GM12878 (cell line): ENCODE measurements at regions not wholly inside any gene's neighbourhood (a gene's known extent, or its start where the extent isn't known, plus 50 kb on each side); places are given as distances from the start of the nearest gene placed in this dataset.
A peak's percentile ranks its signal among the peaks of the same experiment; 100 is the strongest.

ENCODE experiments used
- ATAC-seq: fragments of 200-7000 bp; cut with Tn5 transposase; 3 replicates; pipeline ENCODE4 v1.9.1; 2020; ENCODE audit warnings: mild to moderate bottlenecking, moderate library complexity
- BruUV-seq: library from RNA; stranded (reverse); fragments of 400-500 nt; replicated peaks from 2 replicates; lab custom pipeline; 2021; lab: Mats Ljungman, UMichigan
- CTCF ChIA-PET: fragments of 300-600 bp; sonication (Branson Sonifier 250); formaldehyde crosslinking; extraction: SDS; loops from one replicate; lab custom pipeline; 2021; ENCODE audit warnings: inconsistent platforms; lab: Yijun Ruan, JAX
- POLR2A ChIA-PET: fragments of 350-600 bp; formaldehyde crosslinking; extraction: SDS; loops from one replicate; lab custom pipeline; 2021; ENCODE audit warnings: inconsistent platforms; lab: Charles Lee
- RAD21 ChIA-PET: fragments of 300-600 bp; sonication (Branson Sonifier 250); formaldehyde crosslinking; loops from one replicate; lab custom pipeline; 2023; ENCODE audit warnings: antibody characterized with exemption; ENCODE audit not compliant: unreplicated experiment; lab: Charles Lee
- SMC1A ChIA-PET: fragments of 300-600 bp; sonication (Branson Sonifier 250); formaldehyde crosslinking; loops from one replicate; lab custom pipeline; 2023; ENCODE audit not compliant: unreplicated experiment, uncharacterized antibody; lab: Charles Lee
- DNase-seq: peaks from one replicate; pipeline ENCODE4 v3.0.0-alpha.2; 2011; ENCODE audit warnings: low read depth, low spot score
- FAIRE-seq: peaks from 3 replicates; lab custom pipeline; 2011; peaks lifted over from hg19 to GRCh38; lab: Jason Lieb, UNC
- H2AFZ ChIP-seq: 2 replicates; pipeline ENCODE4 v1.6.0; 2011; ENCODE audit warnings: low read depth, low read length, control low read depth; ENCODE audit not compliant: control insufficient read depth
- H3K27ac ChIP-seq: 2 replicates; pipeline ENCODE4 v1.5.1; 2011; ENCODE audit warnings: control low read depth; ENCODE audit not compliant: control insufficient read depth, insufficient read depth
- H3K27me3 ChIP-seq, 2 experiments: replicated peaks in 1 of 2; 2 replicates each; pipeline versions ENCODE4 v1.6.0 to v1.6.1; 2011; ENCODE audit warnings: low read length in 1 of 2; ENCODE audit not compliant: control insufficient read depth in 2 of 2, insufficient read depth in 2 of 2
- H3K36me3 ChIP-seq, 2 experiments: 2 replicates each; pipeline ENCODE4 v1.5.1; 2011; ENCODE audit warnings: low read length in 1 of 2; ENCODE audit not compliant: control insufficient read depth in 2 of 2, insufficient read depth in 2 of 2
- H3K4me1 ChIP-seq: 2 replicates; pipeline ENCODE4 v1.6.1; 2011; ENCODE audit warnings: mild to moderate bottlenecking, low read length, moderate library complexity, mixed read lengths; ENCODE audit not compliant: control insufficient read depth, insufficient read depth
- H3K4me2 ChIP-seq: 2 replicates; pipeline ENCODE4 v1.6.0; 2011; ENCODE audit warnings: control low read depth; ENCODE audit not compliant: control insufficient read depth, insufficient read depth
- H3K4me3 ChIP-seq: fragments of 200-600 bp; sonication (generic); 2 replicates; pipeline ENCODE4 v1.5.1; 2016
- H3K79me2 ChIP-seq: 2 replicates; pipeline ENCODE4 v1.6.0; 2011; ENCODE audit warnings: low read length; ENCODE audit not compliant: control insufficient read depth, insufficient read depth
- H3K9ac ChIP-seq: 2 replicates; pipeline ENCODE4 v1.8.0; 2011; ENCODE audit warnings: low read length, control low read depth, mixed read lengths; ENCODE audit not compliant: control insufficient read depth, insufficient read depth
- H3K9me3 ChIP-seq: replicated peaks from 3 replicates; pipeline ENCODE4 v1.5.1; 2011; ENCODE audit warnings: mild to moderate bottlenecking, low read length; ENCODE audit not compliant: control insufficient read depth, insufficient read depth
- H4K20me1 ChIP-seq: 2 replicates; pipeline ENCODE4 v1.6.0; 2011; ENCODE audit not compliant: control insufficient read depth, insufficient read depth
- ASH2L ChIP-seq: fragments of 300-600, 200-600 bp; sonication (generic); IDR thresholded peaks from 2 replicates; pipeline ENCODE4 v1.6.1; 2017; ENCODE audit warnings: low read depth, mild to moderate bottlenecking, borderline replicate concordance
- ATF3 ChIP-seq: IDR thresholded peaks from 2 replicates; pipeline ENCODE4 v1.6.1; 2011; ENCODE audit warnings: low read depth, mild to moderate bottlenecking, low read length, moderate library complexity, borderline replicate concordance; ENCODE audit errors: extremely low read depth
- BACH1 ChIP-seq: fragments of 450-650 bp; IDR thresholded peaks from 2 replicates; pipeline ENCODE4 v1.6.1; 2017; ENCODE audit warnings: mild to moderate bottlenecking, borderline replicate concordance
- ETV6 ChIP-seq, 2 experiments: fragments of 450-650 bp in 1 of 2; IDR thresholded peaks in 1 of 2; conservative IDR thresholded peaks in 1 of 2; 2 replicates each; pipeline ENCODE4 v1.6.1; 2014; ENCODE audit warnings: antibody characterized with exemption in 1 of 2, borderline replicate concordance in 1 of 2, low read depth in 1 of 2, mild to moderate bottlenecking in 1 of 2, moderate library complexity in 1 of 2
- FOS ChIP-seq: IDR thresholded peaks from 3 replicates; pipeline ENCODE4 v1.6.1; 2011; ENCODE audit warnings: borderline replicate concordance; ENCODE audit not compliant: insufficient read length; ENCODE audit errors: extremely low read depth
- HDAC2 ChIP-seq: fragments of 200-600 bp; sonication (generic); IDR thresholded peaks from 2 replicates; pipeline ENCODE4 v1.6.1; 2017
- MYB ChIP-seq: fragments of 150-350 bp; IDR thresholded peaks from 2 replicates; pipeline ENCODE4 v1.6.1; 2014; ENCODE audit warnings: mild to moderate bottlenecking, low read depth, low read length, borderline replicate concordance
- NR2F1 ChIP-seq: fragments of 450-650 bp; conservative IDR thresholded peaks from 2 replicates; pipeline ENCODE4 v1.6.1; 2017; ENCODE audit warnings: mild to moderate bottlenecking
- SPI1 ChIP-seq: IDR thresholded peaks from 2 replicates; pipeline ENCODE4 v1.6.1; 2011; ENCODE audit warnings: low read depth, mild to moderate bottlenecking, low read length, moderate library complexity, borderline replicate concordance; ENCODE audit not compliant: insufficient read depth
- SUPT20H ChIP-seq: IDR thresholded peaks from 2 replicates; pipeline ENCODE4 v1.6.1; 2011; ENCODE audit warnings: low read depth, mild to moderate bottlenecking, low read length, moderate library complexity, borderline replicate concordance; ENCODE audit not compliant: control insufficient read depth
- ZNF384 ChIP-seq: IDR thresholded peaks from 2 replicates; pipeline ENCODE4 v1.6.1; 2012; ENCODE audit warnings: low read depth, mild to moderate bottlenecking, low read length, improper control_type of control experiment, borderline replicate concordance
- WGBS: methylation state at CpG from one replicate; pipeline ENCODE4 v1.1.6; 2016; ENCODE audit warnings: low lambda C conversion rate; ENCODE audit not compliant: insufficient replicate concordance, insufficient coverage; ENCODE audit errors: missing lambda C conversion rate; 5-methylcytosine and 5-hydroxymethylcytosine counted together
- in situ Hi-C: fragments of 300-500 bp; cut with MboI; formaldehyde crosslinking; loops from 9 replicates; pipeline ENCODE4 v1.14.3; 2018; ENCODE audit warnings: mixed read lengths
- intact Hi-C: fragments of 100-400 bp; cut with micrococcal nuclease; formaldehyde crosslinking; loops from one replicate; pipeline ENCODE4 v1.14.2; 2022; ENCODE audit not compliant: unreplicated experiment
- TF ChIP-seq, protein P1 (sequence below): fragments of 450-650 bp; IDR thresholded peaks from 2 replicates; pipeline ENCODE4 v1.6.1; 2017; ENCODE audit warnings: mild to moderate bottlenecking, low read depth, inconsistent platforms; ENCODE audit not compliant: poor library complexity, severe bottlenecking
- TF ChIP-seq, protein P2 (sequence below): fragments of 450-650 bp; IDR thresholded peaks from 2 replicates; pipeline ENCODE4 v1.6.1; 2016; ENCODE audit warnings: mild to moderate bottlenecking

DNA sequence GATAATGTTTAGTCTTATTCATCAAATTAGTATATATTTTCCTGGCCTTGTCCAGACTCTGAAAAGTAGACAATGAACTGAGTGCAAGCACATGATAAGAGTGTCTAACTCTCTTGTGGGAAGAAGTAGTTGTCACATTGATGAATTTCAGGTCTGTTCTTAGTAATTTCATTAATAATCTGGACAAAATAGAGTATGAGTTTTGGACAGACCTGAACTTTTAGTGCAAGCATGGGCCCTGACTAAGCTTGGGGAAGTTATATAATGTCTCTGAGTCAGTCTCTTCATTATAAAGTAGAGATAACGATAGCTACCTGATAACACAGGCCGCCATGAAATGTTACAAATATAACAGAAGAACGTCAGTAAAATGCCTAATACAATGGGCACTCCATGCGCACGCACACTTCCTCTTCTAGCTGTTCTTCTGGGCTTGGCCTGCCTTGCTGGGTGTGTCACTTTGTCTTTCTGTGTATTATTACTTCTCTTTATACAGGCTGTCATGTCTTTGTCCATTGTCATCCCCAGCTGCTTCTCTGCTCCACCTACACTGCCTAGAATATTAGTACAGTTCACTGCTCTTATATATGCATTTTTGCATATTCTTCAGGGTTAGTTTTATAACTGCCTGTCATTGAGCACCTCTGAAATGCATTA is 129.1 kb upstream of the HTR2A start:
- POLR2A ChIA-PET: no interaction called here
- SMC1A ChIA-PET: no interaction called here
- in situ Hi-C loops: no loop called here
- Histone ChIP-seq H3K4me2 (no peak overlapping the region), H3K9me3 (no peaks in the 10 kb centered on the region; the same call in 1 of the 3 replicates), H3K9ac (no peak overlapping the region), H3K27ac (no peak overlapping the region), H3K4me3 (no peak overlapping the region), H4K20me1 (no peaks in the 10 kb centered on the region), H3K79me2 (no peaks in the 10 kb centered on the region), H3K4me1 (no peaks in the 10 kb centered on the region), H3K27me3 (no peaks in the 10 kb centered on the region), H3K36me3 (no peaks in the 10 kb centered on the region), H2AFZ (no peak overlapping the region)
- CTCF ChIA-PET: no interaction called here
- no peak for DNase-seq
- RAD21 ChIA-PET: no interaction called here
- TF ChIP-seq SPI1 (peak; percentile 28; the same call in 1 of the 2 replicates), MYB (no peak)
- intact Hi-C loops: no loop called here
- FAIRE-seq: no peak
- WGBS: 68% methylated on average over 5 of the region's 5 CpGs
- no TSS peak for BruUV-seq
- no peak for ATAC-seq

- no TSS peak for BruUV-seq
- no peak for FAIRE-seq
Measured at GRCh38 chr13:47019977-47020376, 123.1 kb upstream of the HTR2A start.

More at GRCh38 chr13:47019977-47020376, 123.1 kb upstream of the HTR2A start:
- Histone ChIP-seq H3K4me3 (no peak overlapping the region), H3K79me2 (no peaks in the 10 kb centered on the region), H2AFZ (no peak overlapping the region), H3K27me3 (no peaks in the 10 kb centered on the region), H3K27ac (no peak overlapping the region), H3K4me2 (no peak overlapping the region), H4K20me1 (no peaks in the 10 kb centered on the region), H3K36me3 (no peaks in the 10 kb centered on the region), H3K9ac (no peak overlapping the region), H3K9me3 (no peaks in the 10 kb centered on the region; the same call in 1 of the 3 replicates), H3K4me1 (no peaks in the 10 kb centered on the region)
- RAD21 ChIA-PET: no interaction called here
- no peak for TF ChIP-seq ETV6 (conservative IDR thresholded peaks at IDR 0.05 in 1 of 2, IDR thresholded peaks at IDR 0.05 in 1 of 2; ENCODE audit: borderline replicate concordance in 1 of 2, low read depth in 1 of 2)
- TF ChIP-seq ASH2L: no peak
- no peak for TF ChIP-seq FOS
- no peak for TF ChIP-seq ZNF384
- no peak for TF ChIP-seq HDAC2
- no peak for TF ChIP-seq ATF3
- TF ChIP-seq SUPT20H: no peak
- no peak for TF ChIP-seq BACH1
- TF ChIP-seq, protein P1, sequence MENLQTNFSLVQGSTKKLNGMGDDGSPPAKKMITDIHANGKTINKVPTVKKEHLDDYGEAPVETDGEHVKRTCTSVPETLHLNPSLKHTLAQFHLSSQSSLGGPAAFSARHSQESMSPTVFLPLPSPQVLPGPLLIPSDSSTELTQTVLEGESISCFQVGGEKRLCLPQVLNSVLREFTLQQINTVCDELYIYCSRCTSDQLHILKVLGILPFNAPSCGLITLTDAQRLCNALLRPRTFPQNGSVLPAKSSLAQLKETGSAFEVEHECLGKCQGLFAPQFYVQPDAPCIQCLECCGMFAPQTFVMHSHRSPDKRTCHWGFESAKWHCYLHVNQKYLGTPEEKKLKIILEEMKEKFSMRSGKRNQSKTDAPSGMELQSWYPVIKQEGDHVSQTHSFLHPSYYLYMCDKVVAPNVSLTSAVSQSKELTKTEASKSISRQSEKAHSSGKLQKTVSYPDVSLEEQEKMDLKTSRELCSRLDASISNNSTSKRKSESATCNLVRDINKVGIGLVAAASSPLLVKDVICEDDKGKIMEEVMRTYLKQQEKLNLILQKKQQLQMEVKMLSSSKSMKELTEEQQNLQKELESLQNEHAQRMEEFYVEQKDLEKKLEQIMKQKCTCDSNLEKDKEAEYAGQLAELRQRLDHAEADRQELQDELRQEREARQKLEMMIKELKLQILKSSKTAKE: no peak
- TF ChIP-seq, protein P2, sequence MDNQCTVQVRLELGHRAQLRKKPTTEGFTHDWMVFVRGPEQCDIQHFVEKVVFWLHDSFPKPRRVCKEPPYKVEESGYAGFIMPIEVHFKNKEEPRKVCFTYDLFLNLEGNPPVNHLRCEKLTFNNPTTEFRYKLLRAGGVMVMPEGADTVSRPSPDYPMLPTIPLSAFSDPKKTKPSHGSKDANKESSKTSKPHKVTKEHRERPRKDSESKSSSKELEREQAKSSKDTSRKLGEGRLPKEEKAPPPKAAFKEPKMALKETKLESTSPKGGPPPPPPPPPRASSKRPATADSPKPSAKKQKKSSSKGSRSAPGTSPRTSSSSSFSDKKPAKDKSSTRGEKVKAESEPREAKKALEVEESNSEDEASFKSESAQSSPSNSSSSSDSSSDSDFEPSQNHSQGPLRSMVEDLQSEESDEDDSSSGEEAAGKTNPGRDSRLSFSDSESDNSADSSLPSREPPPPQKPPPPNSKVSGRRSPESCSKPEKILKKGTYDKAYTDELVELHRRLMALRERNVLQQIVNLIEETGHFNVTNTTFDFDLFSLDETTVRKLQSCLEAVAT: no peak
- no peak for TF ChIP-seq NR2F1
- SMC1A ChIA-PET: interaction anchor here (0.7 kb wide), 1 partner anchor 177 kb away, joined by 3 read pairs; no protein-coding TSS in a partner anchor
- ATAC-seq (no peak), DNase-seq (no peak)
- CTCF ChIA-PET: no interaction called here
- intact Hi-C loops: no loop called here
- POLR2A ChIA-PET: no interaction called here
- in situ Hi-C loops: no loop called here
